PC-9 (cell line): ENCODE measurements at regions not wholly inside any gene's neighbourhood (a gene's known extent, or its start where the extent isn't known, plus 50 kb on each side); places are given as distances from the start of the nearest gene placed in this dataset.

Experiments used
- EZH2 ChIP-seq: fragments of 200-600 bp; sonication (generic); IDR thresholded peaks from 2 replicates; pipeline ENCODE4 v1.8.0; 2017; ENCODE audit warnings: antibody characterized with exemption, low read depth
- TF ChIP-seq, protein P1 (sequence below): fragments of 200-600 bp; sonication (generic); conservative IDR thresholded peaks from 2 replicates; pipeline ENCODE4 v1.6.1; 2017; ENCODE audit warnings: mixed run types, antibody characterized with exemption, mild to moderate bottlenecking, moderate library complexity

DNA sequence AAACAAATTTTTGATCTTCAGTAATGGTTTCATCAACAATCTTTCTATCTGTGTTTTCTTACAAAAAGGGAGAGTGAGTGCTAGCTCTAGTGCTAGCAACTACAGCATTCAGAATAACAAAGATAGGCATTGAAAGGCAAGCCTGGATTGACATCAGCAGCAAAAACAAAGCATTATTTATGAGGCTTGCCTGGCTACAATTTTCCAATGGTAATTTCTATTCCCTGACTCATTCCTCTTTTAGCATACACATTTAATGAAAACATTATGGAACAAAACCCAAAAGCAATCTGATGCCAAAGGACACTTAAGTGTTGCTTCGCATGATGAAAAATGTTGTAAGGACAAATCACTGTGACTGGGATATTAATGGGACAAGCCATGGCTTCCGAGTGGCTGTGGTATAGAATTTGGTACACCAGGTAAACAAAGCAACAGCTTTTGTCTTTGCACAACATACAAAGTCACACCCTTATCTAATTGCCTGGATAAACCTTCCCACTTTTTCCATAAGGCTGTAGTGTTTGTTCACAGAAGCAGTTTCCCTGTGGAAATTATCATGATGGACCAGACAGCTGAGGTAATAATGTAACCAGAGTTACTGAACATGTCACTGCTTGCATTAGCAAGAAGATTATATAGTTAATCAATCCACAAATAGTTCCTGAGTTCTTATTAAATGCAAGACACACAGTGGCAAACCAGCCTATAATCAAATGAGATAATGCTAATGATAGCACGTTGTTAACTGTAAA is 179.8 kb upstream of the EDIL3 start:
- TF ChIP-seq, protein P1, sequence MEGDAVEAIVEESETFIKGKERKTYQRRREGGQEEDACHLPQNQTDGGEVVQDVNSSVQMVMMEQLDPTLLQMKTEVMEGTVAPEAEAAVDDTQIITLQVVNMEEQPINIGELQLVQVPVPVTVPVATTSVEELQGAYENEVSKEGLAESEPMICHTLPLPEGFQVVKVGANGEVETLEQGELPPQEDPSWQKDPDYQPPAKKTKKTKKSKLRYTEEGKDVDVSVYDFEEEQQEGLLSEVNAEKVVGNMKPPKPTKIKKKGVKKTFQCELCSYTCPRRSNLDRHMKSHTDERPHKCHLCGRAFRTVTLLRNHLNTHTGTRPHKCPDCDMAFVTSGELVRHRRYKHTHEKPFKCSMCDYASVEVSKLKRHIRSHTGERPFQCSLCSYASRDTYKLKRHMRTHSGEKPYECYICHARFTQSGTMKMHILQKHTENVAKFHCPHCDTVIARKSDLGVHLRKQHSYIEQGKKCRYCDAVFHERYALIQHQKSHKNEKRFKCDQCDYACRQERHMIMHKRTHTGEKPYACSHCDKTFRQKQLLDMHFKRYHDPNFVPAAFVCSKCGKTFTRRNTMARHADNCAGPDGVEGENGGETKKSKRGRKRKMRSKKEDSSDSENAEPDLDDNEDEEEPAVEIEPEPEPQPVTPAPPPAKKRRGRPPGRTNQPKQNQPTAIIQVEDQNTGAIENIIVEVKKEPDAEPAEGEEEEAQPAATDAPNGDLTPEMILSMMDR: no peak
- no peak for TF ChIP-seq EZH2
